ENCODE measurements at regions not wholly inside any gene's neighbourhood (a gene's known extent, or its start where the extent isn't known, plus 50 kb on each side); places are given as distances from the start of the nearest gene placed in this dataset.
"Not testable (repeated sequence)": the region's sequence is repeated elsewhere in the genome, so short reads cannot be mapped to it uniquely, and the experiment has no call there.

DNA sequence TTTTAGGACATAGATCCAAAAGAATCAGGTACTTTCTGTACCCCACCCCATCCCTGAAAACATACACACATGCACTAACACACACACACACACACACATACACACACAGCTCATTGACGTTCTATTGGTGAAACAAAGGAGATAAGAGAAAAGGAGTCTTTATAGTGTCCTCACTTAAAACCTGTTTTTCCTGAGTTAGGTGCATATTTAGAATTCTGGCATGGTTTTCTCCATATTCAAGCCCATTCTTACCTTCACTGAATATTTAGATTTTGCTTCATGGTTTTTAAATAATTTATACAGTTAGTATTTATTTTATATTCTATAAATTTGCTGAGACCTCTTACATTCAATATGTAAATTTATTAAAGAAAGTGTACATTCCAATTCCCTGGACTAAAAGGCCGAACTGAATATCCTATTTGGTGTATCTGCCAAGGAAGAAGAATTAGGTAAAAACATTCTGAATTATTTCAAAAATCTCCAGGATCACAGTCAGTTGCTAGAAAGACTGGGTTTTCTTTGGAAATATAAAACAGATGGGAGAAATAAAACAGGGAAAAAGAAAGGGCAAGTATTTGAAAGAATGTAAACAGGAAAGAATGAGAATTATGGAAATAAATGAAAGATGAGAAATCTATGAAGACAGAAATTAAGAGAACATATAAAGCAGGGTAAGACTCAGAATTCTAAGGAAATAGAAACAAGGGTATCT lies 556.2 kb downstream of the KCTD12 start:
- DNase-seq = no peak

- DNase-seq = no peak
Measured at GRCh38 chr13:76329004-76329403, 557.2 kb downstream of the KCTD12 start.

- DNase-seq = no peak
Measured at GRCh38 chr13:76326343-76326742, 559.9 kb downstream of the KCTD12 start.

GRCh38 chr13:76319921-76320320 lies 566.3 kb downstream of the KCTD12 start:
- DNase-seq = no peak

GRCh38 chr13:76316998-76317527 lies 569.1 kb downstream of the KCTD12 start:
- no peak for DNase-seq

DNA sequence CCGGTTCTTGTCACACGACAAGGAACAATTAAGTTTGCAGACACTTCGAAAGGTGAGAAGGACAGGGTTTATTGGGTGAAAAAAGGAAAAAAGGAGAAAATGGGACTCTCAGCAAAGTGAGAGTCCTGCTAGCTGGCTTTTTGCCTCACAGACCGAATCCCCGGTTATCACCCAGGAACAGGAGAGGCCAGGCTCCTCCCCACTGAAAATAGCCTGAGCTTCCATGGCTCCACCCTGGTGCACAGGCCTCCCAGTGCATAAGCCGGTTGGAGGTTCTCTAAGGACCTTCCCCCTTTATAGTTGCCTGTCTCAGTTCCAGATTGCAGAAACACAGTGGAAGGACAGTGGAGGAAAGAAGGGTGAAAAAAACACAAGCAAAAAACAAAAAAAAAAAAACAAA lies 571.7 kb downstream of the KCTD12 start:
- no peak for DNase-seq

DNA sequence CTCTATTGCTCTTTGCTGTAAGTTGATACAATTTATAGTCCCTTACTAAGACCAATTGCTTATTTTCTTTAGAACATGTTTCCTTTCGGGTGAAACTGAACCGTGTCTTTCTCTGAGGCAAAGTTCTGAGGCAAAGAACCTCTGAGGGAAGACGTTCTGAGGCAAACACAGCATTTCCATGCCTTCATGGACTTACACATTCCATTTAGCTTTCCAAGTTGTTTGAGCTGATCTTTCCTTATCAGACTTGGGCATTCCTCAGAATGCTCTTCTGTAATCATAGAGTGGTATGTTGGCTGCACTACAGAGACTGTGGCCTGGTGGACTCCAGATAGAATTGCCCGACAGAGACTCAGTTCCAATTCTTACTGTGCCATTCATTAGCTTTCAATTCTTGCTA lies 579.1 kb downstream of the KCTD12 start:
- no peak for DNase-seq

DNA sequence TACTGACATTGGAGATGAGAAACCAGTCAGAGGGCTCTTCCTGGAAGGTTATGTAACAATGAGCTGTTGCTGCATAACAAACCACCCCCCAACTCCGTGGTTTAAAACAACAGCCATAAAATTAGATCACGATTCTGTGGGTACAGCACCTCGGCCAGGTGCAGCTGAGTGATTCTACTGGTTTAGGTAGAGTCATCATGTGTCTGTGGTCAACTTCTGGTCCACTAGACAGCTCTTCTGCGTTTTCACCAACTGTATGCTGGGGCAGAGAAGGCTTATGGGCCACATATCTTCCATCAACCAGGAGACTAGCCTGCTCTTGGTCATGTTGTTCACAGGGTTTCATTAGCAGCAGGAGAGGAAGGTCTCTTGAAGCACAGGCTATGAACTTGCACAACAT lies 585.5 kb downstream of the KCTD12 start:
- no peak for DNase-seq

GRCh38 chr13:76297331-76297730 lies 588.9 kb downstream of the KCTD12 start:
- no peak for DNase-seq

DNA sequence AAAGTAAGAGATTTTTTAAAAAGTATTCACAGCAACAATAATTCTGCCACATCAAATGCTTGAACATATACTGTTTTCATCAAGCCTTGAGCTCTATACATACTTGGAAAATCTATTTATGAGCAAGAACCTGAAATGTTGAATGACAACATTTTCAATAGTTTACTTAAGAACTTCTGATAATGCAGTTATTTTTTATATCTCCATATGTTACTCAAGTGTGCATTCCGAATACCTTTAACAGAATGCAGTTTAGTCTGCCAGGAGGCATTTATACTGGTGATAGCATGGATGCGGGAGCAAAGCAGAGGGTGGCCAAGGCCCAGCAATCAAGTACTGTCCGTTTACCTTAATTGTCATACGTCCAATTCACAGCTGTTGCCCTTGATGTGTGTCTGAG lies 589.5 kb downstream of the KCTD12 start:
- no peak for DNase-seq

DNA sequence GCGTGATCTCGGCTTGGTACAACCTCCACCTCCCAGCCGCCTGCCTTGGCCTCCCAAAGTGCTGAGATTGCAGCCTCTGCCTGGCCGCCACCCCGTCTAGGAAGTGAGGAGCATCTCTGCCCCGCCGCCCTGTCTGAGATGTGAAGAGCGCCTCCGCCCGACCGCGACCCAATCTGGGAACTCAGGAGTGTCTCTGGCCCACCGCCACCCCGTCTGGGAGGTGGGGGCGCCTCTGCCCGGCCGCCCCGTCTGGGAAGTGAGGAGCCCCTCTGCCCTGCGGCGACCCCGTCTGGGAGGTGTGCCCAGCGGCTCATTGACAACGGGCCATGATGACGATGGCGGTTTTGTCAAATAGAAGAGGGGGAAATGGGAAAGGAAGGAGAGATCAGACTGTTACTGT lies 591.2 kb downstream of the KCTD12 start:
- DNase-seq = not testable (repeated sequence)

GRCh38 chr13:76293751-76294150 lies 592.5 kb downstream of the KCTD12 start:
- DNase-seq = no peak

DNA sequence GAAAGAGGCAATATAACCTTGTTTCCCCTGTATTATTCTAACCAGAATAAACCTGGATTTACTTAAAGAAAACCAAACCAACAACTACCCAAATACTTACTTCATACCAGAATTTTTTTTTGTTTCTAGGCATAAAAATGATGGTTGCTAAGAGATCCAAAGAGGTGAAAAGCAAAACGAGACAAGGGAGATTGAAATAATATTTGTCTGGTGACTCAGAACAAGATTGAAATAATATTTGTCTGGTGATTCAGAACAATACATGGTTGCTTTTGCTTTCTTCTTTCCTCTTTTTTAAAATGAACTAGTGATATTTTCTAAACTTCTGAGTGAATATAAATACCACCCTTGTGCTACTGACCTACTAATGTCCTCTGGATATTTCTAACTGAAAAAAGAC lies 592.9 kb downstream of the KCTD12 start:
- no peak for DNase-seq

GRCh38 chr13:76292726-76293125 lies 593.5 kb downstream of the KCTD12 start:
- DNase-seq = no peak

DNA sequence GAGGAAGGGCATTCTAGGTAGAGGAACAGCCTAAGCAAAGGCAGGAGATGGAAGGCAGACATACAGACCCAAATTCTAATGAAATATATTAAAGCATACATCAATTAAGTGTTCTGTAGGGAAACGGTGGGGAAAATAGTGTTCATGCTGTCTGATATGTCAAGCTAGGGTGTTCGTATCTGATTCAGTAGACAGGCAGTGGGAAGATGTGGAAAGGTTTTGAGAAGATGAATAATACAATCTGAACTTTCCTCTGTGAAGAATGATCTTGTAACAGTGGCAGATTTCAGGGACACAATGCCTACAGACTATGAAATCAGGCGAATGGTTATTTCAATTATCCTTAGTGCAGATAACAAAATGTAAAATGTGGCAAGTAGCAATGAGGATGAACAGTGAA lies 594.2 kb downstream of the KCTD12 start:
- DNase-seq = no peak

DNA sequence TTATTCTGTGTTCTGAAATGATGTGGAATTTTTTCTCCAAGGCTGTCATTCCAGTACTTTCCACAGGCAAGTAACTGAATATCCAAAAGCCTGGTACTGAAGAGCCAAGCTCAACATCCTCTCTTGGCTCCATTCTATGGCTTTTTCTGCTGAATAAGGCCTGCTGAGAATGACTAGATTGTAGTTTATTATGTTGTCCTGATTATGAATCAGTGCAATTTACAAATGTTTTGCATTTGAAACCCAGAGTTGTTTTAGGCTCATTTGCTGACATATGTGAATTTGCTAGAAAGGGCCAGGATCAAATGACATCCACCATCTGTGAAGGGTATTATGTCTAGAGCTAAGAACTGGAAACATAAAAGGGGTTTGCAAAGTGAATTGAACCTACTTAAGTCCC lies 596.6 kb downstream of the KCTD12 start:
- DNase-seq = no peak

DNA sequence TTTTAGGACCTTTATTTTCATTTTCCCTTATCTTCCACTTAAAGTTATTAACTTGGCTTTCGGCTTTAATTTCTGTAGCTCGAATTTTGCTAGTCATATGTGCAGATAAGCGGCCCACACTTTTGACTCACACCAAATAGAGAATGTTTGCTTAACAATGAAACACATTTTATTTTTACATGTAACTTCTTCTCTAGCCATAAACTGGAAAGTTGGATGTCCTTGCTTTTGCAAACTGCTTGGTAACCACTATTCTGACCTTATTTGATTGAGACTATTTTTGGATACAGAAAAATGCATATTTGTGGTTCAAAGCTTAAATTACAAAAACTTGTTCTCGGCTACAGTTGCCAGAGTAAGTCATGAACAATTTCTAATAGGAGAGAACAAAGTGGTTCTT lies 600.0 kb downstream of the KCTD12 start:
- no peak for DNase-seq

- DNase-seq = no peak
Measured at GRCh38 chr13:76285463-76285862, 600.7 kb downstream of the KCTD12 start.

DNA sequence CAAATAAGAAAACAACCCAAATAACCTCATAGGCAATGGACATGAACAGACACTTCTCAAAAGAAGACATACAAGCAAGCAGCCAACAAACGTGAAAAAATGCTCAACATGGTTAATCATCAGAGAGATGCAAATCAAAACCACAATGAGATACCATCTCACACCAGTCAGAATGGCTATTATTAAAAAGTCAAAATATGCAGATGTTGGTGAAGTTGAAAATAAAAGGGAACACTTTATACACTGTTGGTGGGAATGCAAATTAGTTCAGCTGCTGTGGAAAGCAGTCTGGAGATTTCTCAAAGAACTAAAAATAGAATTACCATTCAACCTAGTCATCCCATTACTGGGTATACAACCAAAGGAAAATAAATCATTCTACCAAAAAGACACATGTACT lies 606.4 kb downstream of the KCTD12 start:
- DNase-seq = not testable (repeated sequence)

DNA sequence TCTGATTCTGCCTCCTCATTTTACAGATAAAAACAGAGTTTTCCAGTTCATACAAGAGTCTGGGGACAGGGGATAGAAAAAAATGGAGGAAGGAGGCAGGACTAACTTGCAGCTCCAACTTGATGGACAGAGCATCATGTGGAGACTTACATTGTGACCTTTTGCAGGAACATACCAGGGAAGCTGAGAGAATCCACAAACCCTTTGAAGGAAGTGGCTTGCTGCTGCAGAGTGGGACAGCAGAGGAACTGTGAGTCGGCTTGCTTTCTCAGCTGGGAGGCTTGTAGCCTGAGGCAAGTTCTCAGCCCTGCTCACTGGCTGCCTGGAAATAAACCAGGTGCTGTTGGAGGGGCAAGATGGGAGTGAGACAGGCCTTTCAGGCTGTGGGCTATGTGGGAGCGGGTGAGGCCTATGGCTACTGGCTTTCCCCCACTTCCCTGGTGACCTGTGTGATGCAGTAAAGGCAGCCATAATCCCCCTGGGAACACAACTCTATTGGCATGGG lies 614.4 kb downstream of the KCTD12 start:
- no peak for DNase-seq

DNA sequence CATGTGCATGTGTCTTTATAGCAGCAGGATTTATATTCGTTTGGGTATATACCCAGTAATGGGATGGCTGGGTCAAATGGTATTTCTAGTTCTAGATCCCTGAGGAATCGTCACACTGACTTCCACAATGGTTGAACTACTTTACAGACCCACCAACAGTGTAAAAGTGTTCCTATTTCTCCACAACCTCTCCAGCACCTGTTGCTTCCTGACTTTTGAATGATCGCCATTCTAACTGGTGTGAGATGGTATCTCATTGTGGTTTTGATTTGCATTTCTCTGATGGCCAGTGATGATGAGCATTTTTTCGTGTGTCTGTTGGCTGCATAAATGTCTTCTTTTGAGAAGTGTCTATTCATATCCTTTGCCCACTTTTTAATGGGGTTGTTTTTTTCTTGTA lies 617.9 kb downstream of the KCTD12 start:
- DNase-seq = not testable (repeated sequence)

DNA sequence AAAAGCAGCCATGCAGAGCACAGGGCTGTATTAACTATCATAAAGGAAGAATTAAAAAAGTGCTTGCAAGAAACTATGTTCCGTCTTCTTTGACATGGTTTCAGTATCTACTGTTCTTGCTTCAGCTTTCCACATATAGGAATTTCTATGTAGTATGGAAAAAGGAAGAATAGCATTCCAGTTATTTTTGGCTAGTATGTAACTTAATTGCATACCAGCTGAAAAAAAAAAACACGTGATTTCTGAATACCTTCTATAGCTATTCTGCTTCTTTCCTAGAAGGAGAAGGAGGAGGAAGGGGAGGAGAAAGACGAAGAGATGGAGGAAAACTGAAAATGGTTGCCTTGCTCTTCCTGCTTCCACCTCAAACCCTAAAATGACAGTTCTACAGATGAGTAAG lies 619.0 kb downstream of the KCTD12 start:
- DNase-seq = no peak

- DNase-seq = no peak
Measured at GRCh38 chr13:76266561-76266960, 619.6 kb downstream of the KCTD12 start.

GRCh38 chr13:76250211-76250610 lies 614.1 kb downstream of the LMO7 start:
- DNase-seq = no peak

GRCh38 chr13:76245920-76246319 lies 609.8 kb downstream of the LMO7 start:
- DNase-seq = no peak
